ENCODE measurements at regions not wholly inside any gene's neighbourhood (a gene's known extent, or its start where the extent isn't known, plus 50 kb on each side); places are given as distances from the start of the nearest gene placed in this dataset.

- Histone ChIP-seq H3K9me2 (ENCODE audit: insufficient read depth) (no peaks in the 10 kb centered on the region), H3K27me3 (ENCODE audit: insufficient read depth, low read length) (no peaks in the 10 kb centered on the region), H3K36me3 (ENCODE audit: control insufficient read depth in 1 of 2, insufficient read depth in 2 of 2, low read length in 2 of 2) (no peaks in the 10 kb centered on the region), H3K27ac (ENCODE audit: low read depth, low read length) (no peak overlapping the region), H3K4me1 (ENCODE audit: control insufficient read depth in 1 of 2, insufficient read depth in 2 of 2, low read length in 2 of 2) (no peaks in the 10 kb centered on the region), H2AFZ (ENCODE audit: low read depth, low read length, poor library complexity, severe bottlenecking) (no peak overlapping the region), H4K20me1 (ENCODE audit: insufficient read depth) (no peaks in the 10 kb centered on the region), H3K79me2 (ENCODE audit: insufficient read depth, low read length) (no peaks in the 10 kb centered on the region), H3K4me3 (replicated peaks in 1 of 2; ENCODE audit: low read depth in 1 of 2, low read length in 2 of 2) (no peak overlapping the region), H3K4me2 (ENCODE audit: low read length) (no peak overlapping the region), H3K9me3 (ENCODE audit: control insufficient read depth in 1 of 2, insufficient read depth in 1 of 2, low read depth in 1 of 2, low read length in 2 of 2) (no peaks in the 10 kb centered on the region), H3K9ac (ENCODE audit: low read length) (no peak overlapping the region)
- DNase-seq (ENCODE audit: low read depth, low spot score) (no peak), ATAC-seq (no peak)
- TF ChIP-seq REST (IDR thresholded peaks at IDR 0.05; ENCODE audit: low read depth) (no peak), ATF3 (IDR thresholded peaks at IDR 0.05) (no peak), ZFX (IDR thresholded peaks at IDR 0.05) (no peak), FOSL1 (IDR thresholded peaks at IDR 0.05; ENCODE audit: low read depth) (no peak), JUND (IDR thresholded peaks at IDR 0.05) (no peak), SIN3A (IDR thresholded peaks at IDR 0.05; ENCODE audit: low read depth) (no peak), TCF7L2 (IDR thresholded peaks at IDR 0.05; ENCODE audit: borderline replicate concordance, extremely low read depth, insufficient read depth, insufficient read length) (no peak), RAD21 (IDR thresholded peaks at IDR 0.05; ENCODE audit: low read depth) (no peak), CTCF (IDR thresholded peaks at IDR 0.05 in 2 of 3, conservative IDR thresholded peaks at IDR 0.05 in 1 of 3; ENCODE audit: borderline replicate concordance in 1 of 3, insufficient read depth in 1 of 3, low read depth in 2 of 3, low read length in 2 of 3) (no peak), SP1 (IDR thresholded peaks at IDR 0.05; ENCODE audit: low read depth) (no peak), ELF1 (IDR thresholded peaks at IDR 0.05; ENCODE audit: borderline replicate concordance, low read depth) (no peak), EZH2phosphoT487 (IDR thresholded peaks at IDR 0.05; ENCODE audit: borderline replicate concordance) (no peak), ZBTB33 (IDR thresholded peaks at IDR 0.05; ENCODE audit: extremely low read depth, insufficient replicate concordance, low read length) (no peak), ZNF274 (IDR thresholded peaks at IDR 0.05; ENCODE audit: low read depth, low read length) (no peak), EGR1 (IDR thresholded peaks at IDR 0.05; ENCODE audit: low read depth) (no peak), SRF (IDR thresholded peaks at IDR 0.05; ENCODE audit: low read depth) (no peak)
- POLR2A ChIA-PET, result no interaction called here
- no TSS peak for BruUV-seq (replicated peaks)
- RAD21 ChIA-PET (ENCODE audit: low non-redundant PET in 1 of 2, low total read pairs in 2 of 2, uncharacterized antibody in 2 of 2, unreplicated experiment in 2 of 2), result no interaction called here
- CTCF ChIA-PET, result no interaction called here
- intact Hi-C loops (cut with micrococcal nuclease), result no loop called here
Observed at GRCh38 chr2:146351689-146352088, 1493.1 kb upstream of the ACVR2A start.
